ENCODE measurements at regions not wholly inside any gene's neighbourhood (a gene's known extent, or its start where the extent isn't known, plus 50 kb on each side); places are given as distances from the start of the nearest gene placed in this dataset.

GRCh38 chr20:41715526-41715925, 97.3 kb upstream of the CHD6 start:
- Mint-ChIP-seq H3K27me3 (ENCODE audit: insufficient read depth, low read depth, poor library complexity) (peaks cover 2% of the 10 kb centered on the region), H3K4me3 (no peak overlapping the region), H3K4me1 (no peaks in the 10 kb centered on the region), H3K9me3 (peaks cover 91% of the 10 kb centered on the region), H3K36me3 (ENCODE audit: low read depth) (peaks cover 22% of the 10 kb centered on the region), H3K27ac (no peak overlapping the region)
- Histone ChIP-seq H3K79me2 (replicated peaks; ENCODE audit: insufficient read depth) (no peaks in the 10 kb centered on the region), H3K4me3 (no peak overlapping the region), H3K4me1 (ENCODE audit: insufficient read depth) (peaks cover 4% of the 10 kb centered on the region; the same call in 1 of the 2 replicates), H3K9me2 (ENCODE audit: insufficient read depth) (peaks cover 5% of the 10 kb centered on the region; the same call in 1 of the 2 replicates), H3K27ac (ENCODE audit: low read depth) (no peak overlapping the region), H2AFZ (no peak overlapping the region), H3F3A (replicated peaks; ENCODE audit: low read depth) (no peaks in the 10 kb centered on the region), H3K4me2 (no peak overlapping the region), H4K20me1 (replicated peaks; ENCODE audit: insufficient read depth) (no peaks in the 10 kb centered on the region), H3K36me3 (ENCODE audit: insufficient read depth) (no peaks in the 10 kb centered on the region), H3K27me3 (ENCODE audit: insufficient read depth) (no peaks in the 10 kb centered on the region)
- TF ChIP-seq, protein P1, sequence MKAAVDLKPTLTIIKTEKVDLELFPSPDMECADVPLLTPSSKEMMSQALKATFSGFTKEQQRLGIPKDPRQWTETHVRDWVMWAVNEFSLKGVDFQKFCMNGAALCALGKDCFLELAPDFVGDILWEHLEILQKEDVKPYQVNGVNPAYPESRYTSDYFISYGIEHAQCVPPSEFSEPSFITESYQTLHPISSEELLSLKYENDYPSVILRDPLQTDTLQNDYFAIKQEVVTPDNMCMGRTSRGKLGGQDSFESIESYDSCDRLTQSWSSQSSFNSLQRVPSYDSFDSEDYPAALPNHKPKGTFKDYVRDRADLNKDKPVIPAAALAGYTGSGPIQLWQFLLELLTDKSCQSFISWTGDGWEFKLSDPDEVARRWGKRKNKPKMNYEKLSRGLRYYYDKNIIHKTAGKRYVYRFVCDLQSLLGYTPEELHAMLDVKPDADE (IDR thresholded peaks at IDR 0.05), result no peak
- TF ChIP-seq ZNF331 (CRISPR knock-in tag; IDR thresholded peaks at IDR 0.05; ENCODE audit: low read depth), result no peak
- TF ChIP-seq EZH2phosphoT487 (IDR thresholded peaks at IDR 0.05; ENCODE audit: unreplicated experiment), result no peak
- no peak for TF ChIP-seq JUNB (IDR thresholded peaks at IDR 0.05; ENCODE audit: unreplicated experiment)
- no peak for TF ChIP-seq CREB1 (CRISPR knock-in tag; IDR thresholded peaks at IDR 0.05; ENCODE audit: low read depth)
- TF ChIP-seq, protein P2, sequence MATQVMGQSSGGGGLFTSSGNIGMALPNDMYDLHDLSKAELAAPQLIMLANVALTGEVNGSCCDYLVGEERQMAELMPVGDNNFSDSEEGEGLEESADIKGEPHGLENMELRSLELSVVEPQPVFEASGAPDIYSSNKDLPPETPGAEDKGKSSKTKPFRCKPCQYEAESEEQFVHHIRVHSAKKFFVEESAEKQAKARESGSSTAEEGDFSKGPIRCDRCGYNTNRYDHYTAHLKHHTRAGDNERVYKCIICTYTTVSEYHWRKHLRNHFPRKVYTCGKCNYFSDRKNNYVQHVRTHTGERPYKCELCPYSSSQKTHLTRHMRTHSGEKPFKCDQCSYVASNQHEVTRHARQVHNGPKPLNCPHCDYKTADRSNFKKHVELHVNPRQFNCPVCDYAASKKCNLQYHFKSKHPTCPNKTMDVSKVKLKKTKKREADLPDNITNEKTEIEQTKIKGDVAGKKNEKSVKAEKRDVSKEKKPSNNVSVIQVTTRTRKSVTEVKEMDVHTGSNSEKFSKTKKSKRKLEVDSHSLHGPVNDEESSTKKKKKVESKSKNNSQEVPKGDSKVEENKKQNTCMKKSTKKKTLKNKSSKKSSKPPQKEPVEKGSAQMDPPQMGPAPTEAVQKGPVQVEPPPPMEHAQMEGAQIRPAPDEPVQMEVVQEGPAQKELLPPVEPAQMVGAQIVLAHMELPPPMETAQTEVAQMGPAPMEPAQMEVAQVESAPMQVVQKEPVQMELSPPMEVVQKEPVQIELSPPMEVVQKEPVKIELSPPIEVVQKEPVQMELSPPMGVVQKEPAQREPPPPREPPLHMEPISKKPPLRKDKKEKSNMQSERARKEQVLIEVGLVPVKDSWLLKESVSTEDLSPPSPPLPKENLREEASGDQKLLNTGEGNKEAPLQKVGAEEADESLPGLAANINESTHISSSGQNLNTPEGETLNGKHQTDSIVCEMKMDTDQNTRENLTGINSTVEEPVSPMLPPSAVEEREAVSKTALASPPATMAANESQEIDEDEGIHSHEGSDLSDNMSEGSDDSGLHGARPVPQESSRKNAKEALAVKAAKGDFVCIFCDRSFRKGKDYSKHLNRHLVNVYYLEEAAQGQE (IDR thresholded peaks at IDR 0.05; ENCODE audit: unreplicated experiment), result no peak
- TF ChIP-seq STAT1 (IDR thresholded peaks at IDR 0.05; ENCODE audit: unreplicated experiment), result no peak
- no peak for TF ChIP-seq NANOG (IDR thresholded peaks at IDR 0.05; ENCODE audit: borderline replicate concordance)
- TF ChIP-seq POLR2AphosphoS5 (IDR thresholded peaks at IDR 0.05; ENCODE audit: low read depth), result no peak
- TF ChIP-seq, protein P3, sequence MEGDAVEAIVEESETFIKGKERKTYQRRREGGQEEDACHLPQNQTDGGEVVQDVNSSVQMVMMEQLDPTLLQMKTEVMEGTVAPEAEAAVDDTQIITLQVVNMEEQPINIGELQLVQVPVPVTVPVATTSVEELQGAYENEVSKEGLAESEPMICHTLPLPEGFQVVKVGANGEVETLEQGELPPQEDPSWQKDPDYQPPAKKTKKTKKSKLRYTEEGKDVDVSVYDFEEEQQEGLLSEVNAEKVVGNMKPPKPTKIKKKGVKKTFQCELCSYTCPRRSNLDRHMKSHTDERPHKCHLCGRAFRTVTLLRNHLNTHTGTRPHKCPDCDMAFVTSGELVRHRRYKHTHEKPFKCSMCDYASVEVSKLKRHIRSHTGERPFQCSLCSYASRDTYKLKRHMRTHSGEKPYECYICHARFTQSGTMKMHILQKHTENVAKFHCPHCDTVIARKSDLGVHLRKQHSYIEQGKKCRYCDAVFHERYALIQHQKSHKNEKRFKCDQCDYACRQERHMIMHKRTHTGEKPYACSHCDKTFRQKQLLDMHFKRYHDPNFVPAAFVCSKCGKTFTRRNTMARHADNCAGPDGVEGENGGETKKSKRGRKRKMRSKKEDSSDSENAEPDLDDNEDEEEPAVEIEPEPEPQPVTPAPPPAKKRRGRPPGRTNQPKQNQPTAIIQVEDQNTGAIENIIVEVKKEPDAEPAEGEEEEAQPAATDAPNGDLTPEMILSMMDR (conservative IDR thresholded peaks at IDR 0.05; ENCODE audit: low read depth in 2 of 2), result no peak
- TF ChIP-seq ZNF114 (CRISPR knock-in tag; IDR thresholded peaks at IDR 0.05), result no peak
- no peak for TF ChIP-seq EZH2 (IDR thresholded peaks at IDR 0.05; ENCODE audit: low read depth, unreplicated experiment)
- TF ChIP-seq, protein P4, sequence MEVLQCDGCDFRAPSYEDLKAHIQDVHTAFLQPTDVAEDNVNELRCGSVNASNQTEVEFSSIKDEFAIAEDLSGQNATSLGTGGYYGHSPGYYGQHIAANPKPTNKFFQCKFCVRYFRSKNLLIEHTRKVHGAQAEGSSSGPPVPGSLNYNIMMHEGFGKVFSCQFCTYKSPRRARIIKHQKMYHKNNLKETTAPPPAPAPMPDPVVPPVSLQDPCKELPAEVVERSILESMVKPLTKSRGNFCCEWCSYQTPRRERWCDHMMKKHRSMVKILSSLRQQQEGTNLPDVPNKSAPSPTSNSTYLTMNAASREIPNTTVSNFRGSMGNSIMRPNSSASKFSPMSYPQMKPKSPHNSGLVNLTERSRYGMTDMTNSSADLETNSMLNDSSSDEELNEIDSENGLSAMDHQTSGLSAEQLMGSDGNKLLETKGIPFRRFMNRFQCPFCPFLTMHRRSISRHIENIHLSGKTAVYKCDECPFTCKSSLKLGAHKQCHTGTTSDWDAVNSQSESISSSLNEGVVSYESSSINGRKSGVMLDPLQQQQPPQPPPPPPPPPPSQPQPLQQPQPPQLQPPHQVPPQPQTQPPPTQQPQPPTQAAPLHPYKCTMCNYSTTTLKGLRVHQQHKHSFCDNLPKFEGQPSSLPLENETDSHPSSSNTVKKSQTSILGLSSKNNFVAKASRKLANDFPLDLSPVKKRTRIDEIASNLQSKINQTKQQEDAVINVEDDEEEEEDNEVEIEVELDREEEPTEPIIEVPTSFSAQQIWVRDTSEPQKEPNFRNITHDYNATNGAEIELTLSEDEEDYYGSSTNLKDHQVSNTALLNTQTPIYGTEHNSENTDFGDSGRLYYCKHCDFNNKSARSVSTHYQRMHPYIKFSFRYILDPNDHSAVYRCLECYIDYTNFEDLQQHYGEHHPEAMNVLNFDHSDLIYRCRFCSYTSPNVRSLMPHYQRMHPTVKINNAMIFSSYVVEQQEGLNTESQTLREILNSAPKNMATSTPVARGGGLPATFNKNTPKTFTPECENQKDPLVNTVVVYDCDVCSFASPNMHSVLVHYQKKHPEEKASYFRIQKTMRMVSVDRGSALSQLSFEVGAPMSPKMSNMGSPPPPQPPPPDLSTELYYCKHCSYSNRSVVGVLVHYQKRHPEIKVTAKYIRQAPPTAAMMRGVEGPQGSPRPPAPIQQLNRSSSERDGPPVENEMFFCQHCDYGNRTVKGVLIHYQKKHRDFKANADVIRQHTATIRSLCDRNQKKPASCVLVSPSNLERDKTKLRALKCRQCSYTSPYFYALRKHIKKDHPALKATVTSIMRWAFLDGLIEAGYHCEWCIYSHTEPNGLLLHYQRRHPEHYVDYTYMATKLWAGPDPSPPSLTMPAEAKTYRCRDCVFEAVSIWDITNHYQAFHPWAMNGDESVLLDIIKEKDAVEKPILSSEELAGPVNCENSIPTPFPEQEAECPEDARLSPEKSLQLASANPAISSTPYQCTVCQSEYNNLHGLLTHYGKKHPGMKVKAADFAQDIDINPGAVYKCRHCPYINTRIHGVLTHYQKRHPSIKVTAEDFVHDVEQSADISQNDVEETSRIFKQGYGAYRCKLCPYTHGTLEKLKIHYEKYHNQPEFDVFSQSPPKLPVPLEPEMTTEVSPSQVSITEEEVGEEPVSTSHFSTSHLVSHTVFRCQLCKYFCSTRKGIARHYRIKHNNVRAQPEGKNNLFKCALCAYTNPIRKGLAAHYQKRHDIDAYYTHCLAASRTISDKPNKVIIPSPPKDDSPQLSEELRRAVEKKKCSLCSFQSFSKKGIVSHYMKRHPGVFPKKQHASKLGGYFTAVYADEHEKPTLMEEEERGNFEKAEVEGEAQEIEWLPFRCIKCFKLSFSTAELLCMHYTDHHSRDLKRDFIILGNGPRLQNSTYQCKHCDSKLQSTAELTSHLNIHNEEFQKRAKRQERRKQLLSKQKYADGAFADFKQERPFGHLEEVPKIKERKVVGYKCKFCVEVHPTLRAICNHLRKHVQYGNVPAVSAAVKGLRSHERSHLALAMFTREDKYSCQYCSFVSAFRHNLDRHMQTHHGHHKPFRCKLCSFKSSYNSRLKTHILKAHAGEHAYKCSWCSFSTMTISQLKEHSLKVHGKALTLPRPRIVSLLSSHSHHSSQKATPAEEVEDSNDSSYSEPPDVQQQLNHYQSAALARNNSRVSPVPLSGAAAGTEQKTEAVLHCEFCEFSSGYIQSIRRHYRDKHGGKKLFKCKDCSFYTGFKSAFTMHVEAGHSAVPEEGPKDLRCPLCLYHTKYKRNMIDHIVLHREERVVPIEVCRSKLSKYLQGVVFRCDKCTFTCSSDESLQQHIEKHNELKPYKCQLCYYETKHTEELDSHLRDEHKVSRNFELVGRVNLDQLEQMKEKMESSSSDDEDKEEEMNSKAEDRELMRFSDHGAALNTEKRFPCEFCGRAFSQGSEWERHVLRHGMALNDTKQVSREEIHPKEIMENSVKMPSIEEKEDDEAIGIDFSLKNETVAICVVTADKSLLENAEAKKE (CRISPR knock-in tag; IDR thresholded peaks at IDR 0.05), result no peak
- DNase-seq (ENCODE audit: low spot score) (no peak), ATAC-seq (no peak)
